C1 segment of cervical spinal cord (tissue), 14 donors: ENCODE measurements at regions not wholly inside any gene's neighbourhood (a gene's known extent, or its start where the extent isn't known, plus 50 kb on each side); places are given as distances from the start of the nearest gene placed in this dataset.

Experiments used
- DNase-seq, 14 donors: peaks; one replicate each; lab custom pipeline; 2025; lab: John Stamatoyannopoulos, UW

GRCh38 chr12:19710811-19711793 lies 271.8 kb downstream of the AEBP2 start:
- DNase-seq, result peak in 1 of 14 donors; percentile 1

- DNase-seq, result no peak
Measured at GRCh38 chr12:19712041-19712440, 272.7 kb downstream of the AEBP2 start.

DNA sequence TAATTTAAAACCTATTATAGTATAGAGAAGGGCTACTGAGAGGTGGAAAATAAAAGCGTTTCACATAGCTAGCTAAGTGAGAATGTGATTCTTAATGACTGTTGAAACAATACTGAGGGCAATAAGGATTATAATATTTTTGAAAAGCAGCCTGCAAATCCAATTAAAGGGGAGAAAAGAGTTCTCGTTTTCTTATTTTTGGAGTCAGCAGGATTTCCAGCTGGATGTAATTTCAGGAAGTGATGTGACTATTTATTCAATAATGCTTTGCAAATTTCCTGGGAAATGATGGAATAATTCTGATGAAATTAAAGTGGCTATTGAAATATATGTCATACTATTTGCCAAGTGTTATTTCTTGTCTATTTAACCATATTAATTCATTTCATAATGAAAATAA lies 279.1 kb downstream of the AEBP2 start:
- no peak for DNase-seq

DNA sequence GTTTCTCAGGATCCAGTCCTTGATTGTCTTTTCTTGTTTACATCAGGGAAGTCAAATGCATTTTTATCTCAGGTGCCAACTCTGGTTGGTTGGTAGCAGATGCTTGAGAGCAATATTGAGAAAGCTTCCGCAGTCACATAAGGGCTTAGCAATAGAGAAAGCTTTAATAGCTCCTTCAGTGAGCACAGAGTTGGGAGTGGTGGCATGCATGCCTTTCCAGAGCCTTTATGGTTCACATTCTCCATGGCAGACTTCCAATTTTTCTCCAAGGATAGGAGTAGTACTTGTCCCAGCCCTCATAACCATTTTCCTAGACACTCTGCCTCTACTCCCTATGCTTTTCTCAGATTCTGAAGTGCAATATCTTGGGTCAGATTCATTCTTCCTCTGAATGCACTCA lies 280.4 kb downstream of the AEBP2 start:
- DNase-seq, result no peak

GRCh38 chr12:19726122-19726521 lies 286.8 kb downstream of the AEBP2 start:
- no peak for DNase-seq

DNA sequence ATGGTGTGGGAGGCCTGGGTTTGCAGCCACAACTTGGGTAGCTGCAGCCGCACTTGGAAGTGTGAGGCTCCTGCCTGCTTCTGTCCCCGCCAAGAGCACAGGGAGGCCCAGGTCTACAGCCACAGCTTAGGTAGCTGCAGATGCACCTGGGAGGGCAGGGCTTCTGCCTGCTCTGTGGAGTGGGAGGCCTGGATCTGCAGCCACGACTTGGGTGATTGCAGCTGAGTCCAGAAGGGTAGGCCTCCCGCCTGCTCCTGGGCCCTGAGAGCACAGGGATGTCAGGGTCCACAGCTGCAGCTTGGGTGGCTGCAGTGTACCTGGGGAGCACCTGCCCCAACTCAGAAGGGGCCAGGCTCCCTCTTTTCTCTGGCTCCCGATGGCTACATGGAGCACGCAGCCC lies 287.3 kb downstream of the AEBP2 start:
- DNase-seq, result no peak

DNA sequence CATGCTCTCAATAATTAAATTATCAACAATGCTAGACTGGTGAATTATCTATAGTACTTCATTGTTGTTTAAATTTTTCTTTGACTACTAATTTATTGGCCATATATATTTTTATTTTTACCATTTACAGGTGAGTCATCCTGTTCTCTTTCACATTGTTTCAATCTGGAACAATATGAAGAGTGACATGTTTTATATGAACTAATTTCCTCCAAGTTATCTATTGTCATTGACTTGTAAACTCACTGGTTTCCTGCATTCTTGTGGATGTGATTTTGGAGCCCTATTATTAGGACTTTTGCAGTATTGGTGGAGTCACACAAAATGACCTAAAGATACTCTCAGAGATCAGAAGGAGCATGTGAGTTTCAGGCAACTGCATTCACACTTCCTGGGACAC lies 297.7 kb downstream of the AEBP2 start:
- DNase-seq, result no peak

- DNase-seq, result peak in 1 of 14 donors; percentile 0
Measured at GRCh38 chr12:19739195-19739776, 300.0 kb downstream of the AEBP2 start.

DNA sequence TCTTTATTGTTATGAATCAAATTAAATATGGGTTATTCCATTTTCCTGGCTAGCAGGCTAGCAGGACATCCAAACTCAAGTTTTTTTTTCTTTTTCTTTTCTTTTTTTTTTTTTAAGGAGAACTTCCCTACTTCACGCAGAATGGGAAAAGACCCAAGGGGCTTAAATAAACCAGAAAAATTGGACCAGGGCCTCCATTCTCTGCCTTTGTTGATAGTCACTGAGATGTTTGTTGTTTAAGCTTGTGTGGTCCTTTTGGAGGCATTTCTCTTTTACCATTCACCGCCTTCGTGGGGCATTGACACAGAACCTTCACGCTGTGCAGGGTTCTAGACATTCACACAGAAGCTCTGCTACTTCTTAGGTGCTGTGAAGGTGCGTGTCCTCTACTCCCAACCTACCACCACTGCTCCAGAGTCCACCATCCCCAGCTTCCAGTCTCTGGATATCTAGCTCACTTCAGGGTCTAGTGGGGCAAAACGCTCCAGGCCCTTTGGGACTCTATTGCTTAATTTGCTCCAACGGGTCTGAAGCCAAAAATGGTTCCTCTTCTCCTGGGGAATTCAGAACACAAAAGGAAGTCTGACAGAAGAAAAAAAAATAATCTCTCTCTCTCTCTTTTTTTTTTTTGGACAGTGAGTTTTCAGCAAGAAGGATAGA lies 301.3 kb downstream of the AEBP2 start:
- DNase-seq, result no peak

GRCh38 chr12:19741132-19741489 lies 301.8 kb downstream of the AEBP2 start:
- DNase-seq, result no peak

DNA sequence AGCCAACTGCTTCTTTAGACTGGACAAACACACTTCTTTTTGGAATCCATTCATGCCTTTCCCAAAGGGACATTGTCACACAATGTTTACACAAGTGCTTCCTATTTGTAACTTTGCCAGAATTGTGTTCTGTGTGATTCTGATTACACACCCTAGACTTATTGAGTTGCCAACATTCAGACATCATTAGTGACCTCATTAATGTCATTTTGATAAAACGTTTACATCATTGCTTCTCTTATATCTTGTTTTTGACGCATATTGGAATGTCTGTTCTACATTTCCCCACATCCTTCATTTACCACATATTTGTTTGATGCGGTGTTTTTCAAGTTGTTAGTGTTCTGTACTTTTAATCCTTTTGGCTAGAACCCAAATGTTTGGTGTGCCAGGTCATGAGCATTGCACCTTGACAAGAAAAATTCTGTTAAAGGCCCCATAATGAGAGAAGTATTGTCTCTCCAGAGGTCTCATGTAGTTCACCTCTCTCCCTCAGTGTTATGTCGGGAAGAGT lies 305.5 kb downstream of the AEBP2 start:
- no peak for DNase-seq

DNA sequence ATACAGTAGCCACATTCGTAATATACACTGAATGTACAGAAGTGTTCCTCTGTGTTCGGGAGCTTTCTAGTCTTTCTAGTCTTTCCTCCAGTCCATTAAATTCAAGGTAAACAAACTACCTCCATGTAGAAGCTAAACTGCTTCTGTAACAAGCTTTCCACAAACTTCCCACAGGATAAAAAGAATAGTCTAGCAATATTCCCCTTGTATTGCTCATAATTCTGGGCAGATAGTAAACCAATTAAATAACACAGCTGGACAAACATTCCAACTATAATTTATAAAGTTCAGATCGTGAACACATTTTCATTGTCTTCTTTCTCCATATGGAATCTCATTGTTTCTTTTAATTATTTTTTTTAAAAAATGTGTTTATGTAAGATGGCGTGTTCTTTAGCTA lies 307.2 kb downstream of the AEBP2 start:
- no peak for DNase-seq

- DNase-seq, result no peak
Measured at GRCh38 chr12:19749906-19750574, 310.7 kb downstream of the AEBP2 start.

GRCh38 chr12:19751078-19751477 lies 311.8 kb downstream of the AEBP2 start:
- DNase-seq, result no peak

GRCh38 chr12:19752712-19753111 lies 313.4 kb downstream of the AEBP2 start:
- no peak for DNase-seq

DNA sequence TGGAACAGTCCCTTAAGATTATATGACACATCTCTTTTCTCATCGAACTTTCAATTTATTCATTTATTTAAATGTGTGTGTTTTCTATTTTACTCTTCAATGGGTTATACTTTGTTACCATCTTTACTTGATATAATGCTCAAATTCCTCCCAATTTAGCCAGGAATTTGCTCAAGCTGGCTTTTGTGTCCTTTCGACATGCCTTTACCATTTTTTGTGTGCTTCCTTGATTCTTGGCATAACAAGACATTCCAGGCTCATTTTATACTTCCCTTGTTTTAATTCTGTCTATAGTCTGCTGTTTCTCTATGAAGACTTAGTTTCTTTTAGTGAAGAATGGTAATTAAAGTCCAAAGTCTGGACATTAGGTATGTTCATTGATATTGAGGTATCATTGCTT lies 315.8 kb downstream of the AEBP2 start:
- DNase-seq, result no peak

DNA sequence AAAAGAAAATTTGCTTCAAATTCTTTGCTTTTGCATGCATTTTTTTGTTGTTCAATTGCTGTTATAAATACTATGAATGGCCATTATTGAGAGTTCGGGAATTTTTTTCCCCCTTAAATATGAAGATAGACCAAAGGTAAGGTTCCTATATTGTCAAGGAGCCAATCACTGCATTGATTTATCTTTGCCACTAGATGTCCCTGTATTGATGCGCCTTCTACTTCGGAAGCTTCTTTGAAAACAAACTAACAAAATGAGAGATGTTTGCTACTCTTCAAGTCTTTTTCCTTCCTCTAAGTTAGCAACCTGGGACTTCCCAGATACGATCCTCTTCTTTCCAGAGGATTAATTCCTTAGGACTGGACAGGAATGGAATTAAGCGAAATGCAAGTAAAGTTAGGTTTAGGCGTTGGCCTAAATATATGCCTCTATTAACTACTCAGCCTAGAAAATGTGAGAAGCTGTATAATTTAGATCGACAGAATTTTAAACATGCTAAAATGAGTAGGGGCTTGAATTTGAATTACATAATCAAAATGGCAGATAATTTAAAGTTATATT lies 318.1 kb downstream of the AEBP2 start:
- DNase-seq, result no peak

- no peak for DNase-seq
Measured at GRCh38 chr12:19759227-19759626, 319.9 kb downstream of the AEBP2 start.

GRCh38 chr12:19760611-19761010 lies 321.3 kb downstream of the AEBP2 start:
- DNase-seq, result no peak

DNA sequence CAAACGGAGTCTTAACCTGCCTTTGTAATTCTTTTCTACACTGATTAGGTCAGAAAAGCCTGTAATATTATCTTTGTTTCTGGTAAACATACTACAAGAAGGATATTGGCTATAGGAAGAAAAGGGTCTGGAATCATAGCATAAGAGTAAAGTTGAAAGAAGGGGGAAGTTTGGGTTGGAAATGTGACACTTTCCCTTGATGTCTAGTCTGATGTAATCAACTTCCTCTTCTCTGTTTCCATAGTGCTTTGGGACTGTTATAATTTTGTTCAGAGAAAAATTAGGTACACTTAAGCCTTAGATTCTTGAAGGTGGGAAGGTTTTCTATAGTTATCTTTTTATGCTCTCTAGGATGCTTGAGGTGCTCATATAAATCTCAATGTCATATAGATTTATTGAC lies 322.2 kb downstream of the AEBP2 start:
- DNase-seq, result no peak

- no peak for DNase-seq
Measured at GRCh38 chr12:19763488-19763887, 324.2 kb downstream of the AEBP2 start.

GRCh38 chr12:19764408-19764807 lies 325.1 kb downstream of the AEBP2 start:
- DNase-seq, result no peak
